Fibroblast of villous mesenchyme (primary cell): ENCODE measurements at regions not wholly inside any gene's neighbourhood (a gene's known extent, or its start where the extent isn't known, plus 50 kb on each side); places are given as distances from the start of the nearest gene placed in this dataset.

Experiments used
- DNase-seq: peaks from one replicate; pipeline ENCODE4 v3.0.0-alpha.2; 2010; ENCODE audit warnings: low read depth
- H3K4me3 ChIP-seq: 2 replicates; pipeline ENCODE4 v1.5.1; 2011; ENCODE audit warnings: low read depth, mild to moderate bottlenecking, low read length
- TF ChIP-seq, protein P1 (sequence below): IDR thresholded peaks from 2 replicates; pipeline ENCODE4 v1.5.1; 2012; ENCODE audit warnings: low read depth, mild to moderate bottlenecking, low read length; ENCODE audit not compliant: insufficient read depth

- DNase-seq: no peak
- TF ChIP-seq, protein P1, sequence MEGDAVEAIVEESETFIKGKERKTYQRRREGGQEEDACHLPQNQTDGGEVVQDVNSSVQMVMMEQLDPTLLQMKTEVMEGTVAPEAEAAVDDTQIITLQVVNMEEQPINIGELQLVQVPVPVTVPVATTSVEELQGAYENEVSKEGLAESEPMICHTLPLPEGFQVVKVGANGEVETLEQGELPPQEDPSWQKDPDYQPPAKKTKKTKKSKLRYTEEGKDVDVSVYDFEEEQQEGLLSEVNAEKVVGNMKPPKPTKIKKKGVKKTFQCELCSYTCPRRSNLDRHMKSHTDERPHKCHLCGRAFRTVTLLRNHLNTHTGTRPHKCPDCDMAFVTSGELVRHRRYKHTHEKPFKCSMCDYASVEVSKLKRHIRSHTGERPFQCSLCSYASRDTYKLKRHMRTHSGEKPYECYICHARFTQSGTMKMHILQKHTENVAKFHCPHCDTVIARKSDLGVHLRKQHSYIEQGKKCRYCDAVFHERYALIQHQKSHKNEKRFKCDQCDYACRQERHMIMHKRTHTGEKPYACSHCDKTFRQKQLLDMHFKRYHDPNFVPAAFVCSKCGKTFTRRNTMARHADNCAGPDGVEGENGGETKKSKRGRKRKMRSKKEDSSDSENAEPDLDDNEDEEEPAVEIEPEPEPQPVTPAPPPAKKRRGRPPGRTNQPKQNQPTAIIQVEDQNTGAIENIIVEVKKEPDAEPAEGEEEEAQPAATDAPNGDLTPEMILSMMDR: no peak
- H3K4me3 ChIP-seq: no peak overlapping the region
Observed at GRCh38 chr22:48106715-48107259, 1344.3 kb downstream of the TBC1D22A start.

- TF ChIP-seq, protein P1: no peak
- no peak for DNase-seq
- no peak overlapping the region for H3K4me3 ChIP-seq
Observed at GRCh38 chr22:48106215-48106614, 1343.8 kb downstream of the TBC1D22A start.

DNA sequence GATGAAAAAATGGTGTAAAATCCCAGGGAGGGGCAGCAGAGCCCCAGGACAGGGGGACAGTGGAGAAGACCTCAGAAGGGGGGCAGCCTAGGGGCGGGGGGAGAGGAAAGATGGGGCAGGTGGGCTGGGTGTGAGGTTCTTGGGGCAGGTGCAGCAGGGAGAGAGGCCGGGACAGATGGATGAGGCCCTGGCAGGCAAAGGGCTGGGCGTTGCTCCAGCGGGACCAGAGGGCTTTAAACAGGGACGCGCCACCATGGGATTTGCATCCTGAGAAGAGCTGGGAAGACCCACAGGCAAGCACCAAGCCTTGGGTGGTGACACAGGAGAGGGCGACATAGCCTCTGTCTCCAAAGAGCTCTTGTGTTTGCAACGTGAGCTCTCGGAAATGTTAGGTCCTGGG is 1342.8 kb downstream of the TBC1D22A start:
- TF ChIP-seq, protein P1: no peak
- DNase-seq: no peak
- no peak overlapping the region for H3K4me3 ChIP-seq

- no peak overlapping the region for H3K4me3 ChIP-seq
- DNase-seq: no peak
- TF ChIP-seq, protein P1: no peak
Observed at GRCh38 chr22:48104766-48105165, 1342.3 kb downstream of the TBC1D22A start.

DNA sequence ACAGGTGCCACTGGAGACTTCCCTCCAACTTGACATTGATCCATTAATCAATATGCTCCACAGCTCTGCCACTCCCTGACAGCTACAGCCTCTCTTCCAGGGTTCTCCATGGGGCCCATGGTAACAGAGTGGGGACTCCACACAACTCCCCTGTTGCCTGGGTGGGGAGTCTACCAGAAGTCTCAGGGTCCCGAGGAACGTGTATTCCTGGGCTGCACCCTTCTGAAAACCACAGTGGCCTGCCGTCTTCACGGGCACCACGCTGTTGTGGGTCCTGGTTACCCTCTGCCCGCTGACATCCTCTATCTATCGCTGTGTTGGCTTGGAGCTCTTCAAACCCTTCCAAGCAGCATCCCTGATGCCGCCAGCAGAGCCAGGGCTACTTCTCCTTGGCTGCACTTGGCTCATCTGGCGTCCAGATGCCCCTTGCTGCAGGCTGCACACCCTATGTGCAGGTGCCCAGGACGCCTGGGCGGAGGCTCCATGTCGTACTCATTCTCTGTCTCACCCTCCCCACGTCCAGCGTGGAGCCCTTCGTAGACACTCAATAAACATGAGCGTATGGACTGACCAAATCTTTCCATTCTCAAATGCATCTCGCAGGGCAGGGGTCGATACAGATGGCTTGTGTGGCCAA is 1341.8 kb downstream of the TBC1D22A start:
- TF ChIP-seq, protein P1: no peak
- H3K4me3 ChIP-seq: no peak overlapping the region
- no peak for DNase-seq

DNA sequence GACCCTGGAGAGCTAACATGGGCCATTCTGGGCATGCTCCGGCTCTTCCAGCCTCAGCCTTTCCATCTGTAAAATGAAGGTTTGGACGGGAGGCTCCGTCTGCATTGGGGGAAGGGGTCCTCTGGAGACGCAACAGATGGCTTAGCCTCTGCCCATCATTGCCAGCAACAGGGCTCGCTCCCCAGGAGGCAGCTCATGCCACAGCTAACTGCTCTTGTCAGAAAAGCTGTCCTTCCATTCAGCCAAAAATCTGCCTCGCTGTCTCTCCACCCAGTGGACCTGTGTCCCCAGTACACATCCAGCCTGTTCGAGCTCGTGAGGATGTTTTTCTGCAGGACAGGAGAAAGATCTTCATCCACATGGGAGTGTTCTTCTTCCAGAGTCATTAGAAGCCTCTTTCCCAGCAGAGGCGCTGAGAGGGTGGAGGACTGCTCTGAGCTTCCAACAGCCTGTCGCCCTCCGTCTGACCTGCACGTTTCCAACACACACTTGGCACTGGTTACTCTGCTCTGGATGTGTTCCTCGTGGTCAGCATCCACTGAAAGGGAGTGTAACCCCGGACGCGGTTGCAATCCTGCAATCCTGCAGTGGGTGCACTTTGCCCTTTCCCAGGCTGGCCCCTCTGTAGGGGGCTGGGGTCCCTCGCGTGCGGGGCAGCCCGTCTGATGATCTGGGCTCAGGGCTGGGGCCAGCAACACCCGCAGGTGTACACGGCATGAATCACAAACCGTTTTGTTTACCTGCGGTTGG is 1340.9 kb downstream of the TBC1D22A start:
- no peak overlapping the region for H3K4me3 ChIP-seq
- TF ChIP-seq, protein P1: no peak
- no peak for DNase-seq
